Panc1 (cell line): ENCODE measurements at regions not wholly inside any gene's neighbourhood (a gene's known extent, or its start where the extent isn't known, plus 50 kb on each side); places are given as distances from the start of the nearest gene placed in this dataset.

ENCODE experiments used
- POLR2AphosphoS5 ChIP-seq: IDR thresholded peaks from 2 replicates; pipeline ENCODE4 v1.6.1; 2012; ENCODE audit warnings: mild to moderate bottlenecking, low read depth, low read length, moderate library complexity
- SIN3A ChIP-seq: IDR thresholded peaks from 2 replicates; pipeline ENCODE4 v1.6.1; 2012; ENCODE audit warnings: low read depth, mild to moderate bottlenecking, low read length, moderate library complexity, borderline replicate concordance; ENCODE audit not compliant: insufficient read depth
- TF ChIP-seq, protein P1 (sequence below): fragments of 450-650 bp; IDR thresholded peaks from 2 replicates; pipeline ENCODE4 v1.5.1; 2017; ENCODE audit warnings: mild to moderate bottlenecking

DNA sequence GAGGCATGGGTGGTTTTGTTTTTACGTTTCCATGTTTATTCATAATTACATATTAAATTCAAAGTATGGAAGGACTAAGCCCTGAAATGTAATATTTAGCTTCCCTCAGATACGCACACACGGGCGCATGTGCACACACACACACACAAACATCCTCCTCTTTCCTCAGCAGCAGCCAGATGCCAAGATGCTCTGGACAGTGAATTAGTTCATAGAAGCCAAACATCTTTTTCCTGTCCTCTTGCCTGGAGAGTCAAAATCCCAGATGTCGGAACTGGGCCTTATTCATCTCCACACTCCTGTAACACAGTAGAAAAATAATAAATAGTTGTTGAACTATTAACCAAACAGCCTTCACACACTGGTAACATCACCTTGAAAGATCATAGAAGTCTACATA lies 273.1 kb downstream of the SP3 start:
- TF ChIP-seq, protein P1, sequence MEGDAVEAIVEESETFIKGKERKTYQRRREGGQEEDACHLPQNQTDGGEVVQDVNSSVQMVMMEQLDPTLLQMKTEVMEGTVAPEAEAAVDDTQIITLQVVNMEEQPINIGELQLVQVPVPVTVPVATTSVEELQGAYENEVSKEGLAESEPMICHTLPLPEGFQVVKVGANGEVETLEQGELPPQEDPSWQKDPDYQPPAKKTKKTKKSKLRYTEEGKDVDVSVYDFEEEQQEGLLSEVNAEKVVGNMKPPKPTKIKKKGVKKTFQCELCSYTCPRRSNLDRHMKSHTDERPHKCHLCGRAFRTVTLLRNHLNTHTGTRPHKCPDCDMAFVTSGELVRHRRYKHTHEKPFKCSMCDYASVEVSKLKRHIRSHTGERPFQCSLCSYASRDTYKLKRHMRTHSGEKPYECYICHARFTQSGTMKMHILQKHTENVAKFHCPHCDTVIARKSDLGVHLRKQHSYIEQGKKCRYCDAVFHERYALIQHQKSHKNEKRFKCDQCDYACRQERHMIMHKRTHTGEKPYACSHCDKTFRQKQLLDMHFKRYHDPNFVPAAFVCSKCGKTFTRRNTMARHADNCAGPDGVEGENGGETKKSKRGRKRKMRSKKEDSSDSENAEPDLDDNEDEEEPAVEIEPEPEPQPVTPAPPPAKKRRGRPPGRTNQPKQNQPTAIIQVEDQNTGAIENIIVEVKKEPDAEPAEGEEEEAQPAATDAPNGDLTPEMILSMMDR, result no peak
- TF ChIP-seq POLR2AphosphoS5 (no peak), SIN3A (no peak)
